Bronchial epithelial cell (primary cell): ENCODE measurements at regions not wholly inside any gene's neighbourhood (a gene's known extent, or its start where the extent isn't known, plus 50 kb on each side); places are given as distances from the start of the nearest gene placed in this dataset.
"Not testable (repeated sequence)": the region's sequence is repeated elsewhere in the genome, so short reads cannot be mapped to it uniquely, and the experiment has no call there.

Experiments
- DNase-seq: peaks from one replicate; pipeline ENCODE4 v3.0.0-alpha.2; 2010; ENCODE audit warnings: low read depth
- FAIRE-seq: peaks from 2 replicates; lab custom pipeline; 2011; peaks lifted over from hg19 to GRCh38; lab: Jason Lieb, UNC
- H3K27me3 ChIP-seq: 2 replicates; pipeline ENCODE4 v1.5.1; 2011; ENCODE audit warnings: low read length; ENCODE audit not compliant: control insufficient read depth, insufficient read depth
- H3K36me3 ChIP-seq: 2 replicates; pipeline ENCODE4 v1.5.1; 2011; ENCODE audit warnings: low read length; ENCODE audit not compliant: control insufficient read depth, insufficient read depth
- H3K4me3 ChIP-seq: 2 replicates; pipeline ENCODE4 v1.5.1; 2011; ENCODE audit warnings: mild to moderate bottlenecking, low read depth, low read length, control low read depth
- TF ChIP-seq, protein P1 (sequence below): IDR thresholded peaks from 2 replicates; pipeline ENCODE4 v1.5.1; 2011; ENCODE audit warnings: mild to moderate bottlenecking, moderate library complexity, low read length, control low read depth, inconsistent platforms; ENCODE audit not compliant: insufficient read depth, severe bottlenecking

DNA sequence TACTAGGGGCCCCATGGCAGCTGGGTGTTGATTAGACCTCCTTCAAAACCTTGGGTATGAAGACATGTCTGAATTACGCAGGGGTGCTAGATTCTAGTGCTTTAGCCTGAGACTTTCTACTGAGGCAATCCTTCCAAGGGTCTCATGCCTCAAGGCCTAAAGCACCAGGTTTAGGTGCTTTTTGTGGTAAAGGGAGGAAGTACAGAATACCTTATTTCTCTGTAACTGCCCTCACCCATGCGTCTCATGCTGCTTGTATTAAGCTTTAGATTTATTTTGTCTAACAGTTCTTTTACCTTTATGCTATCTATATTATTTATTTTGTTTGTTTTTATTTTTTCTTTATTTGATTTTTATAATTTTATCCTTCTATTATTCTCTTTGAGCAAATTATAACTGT lies 190.2 kb upstream of the GK2 start:
- no peak for FAIRE-seq
- TF ChIP-seq, protein P1, sequence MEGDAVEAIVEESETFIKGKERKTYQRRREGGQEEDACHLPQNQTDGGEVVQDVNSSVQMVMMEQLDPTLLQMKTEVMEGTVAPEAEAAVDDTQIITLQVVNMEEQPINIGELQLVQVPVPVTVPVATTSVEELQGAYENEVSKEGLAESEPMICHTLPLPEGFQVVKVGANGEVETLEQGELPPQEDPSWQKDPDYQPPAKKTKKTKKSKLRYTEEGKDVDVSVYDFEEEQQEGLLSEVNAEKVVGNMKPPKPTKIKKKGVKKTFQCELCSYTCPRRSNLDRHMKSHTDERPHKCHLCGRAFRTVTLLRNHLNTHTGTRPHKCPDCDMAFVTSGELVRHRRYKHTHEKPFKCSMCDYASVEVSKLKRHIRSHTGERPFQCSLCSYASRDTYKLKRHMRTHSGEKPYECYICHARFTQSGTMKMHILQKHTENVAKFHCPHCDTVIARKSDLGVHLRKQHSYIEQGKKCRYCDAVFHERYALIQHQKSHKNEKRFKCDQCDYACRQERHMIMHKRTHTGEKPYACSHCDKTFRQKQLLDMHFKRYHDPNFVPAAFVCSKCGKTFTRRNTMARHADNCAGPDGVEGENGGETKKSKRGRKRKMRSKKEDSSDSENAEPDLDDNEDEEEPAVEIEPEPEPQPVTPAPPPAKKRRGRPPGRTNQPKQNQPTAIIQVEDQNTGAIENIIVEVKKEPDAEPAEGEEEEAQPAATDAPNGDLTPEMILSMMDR, result no peak
- no peak for DNase-seq
- Histone ChIP-seq H3K4me3 (no peak overlapping the region), H3K36me3 (no peaks in the 10 kb centered on the region), H3K27me3 (no peaks in the 10 kb centered on the region)

DNA sequence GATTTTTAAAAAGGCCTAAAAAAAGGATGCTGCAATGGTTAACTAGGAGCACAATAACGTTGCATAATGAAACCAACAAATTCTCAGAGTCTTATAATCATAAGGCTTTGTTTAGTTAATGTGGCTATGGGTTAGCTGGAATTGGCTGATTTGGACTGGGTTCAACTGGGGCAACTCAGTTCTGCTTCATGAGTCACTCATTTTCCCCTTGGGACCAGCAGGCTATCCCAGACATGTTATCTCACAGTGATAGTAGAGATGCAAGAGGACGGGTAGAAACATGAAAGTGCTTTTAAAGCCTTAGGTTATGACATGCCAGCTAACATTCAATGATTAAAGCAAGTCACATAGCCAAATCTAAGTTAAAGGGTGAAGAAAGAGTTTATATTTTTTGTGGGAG lies 189.2 kb upstream of the GK2 start:
- Histone ChIP-seq H3K36me3 (no peaks in the 10 kb centered on the region), H3K27me3 (no peaks in the 10 kb centered on the region), H3K4me3 (no peak overlapping the region)
- peak; percentile 95 for DNase-seq
- FAIRE-seq, result no peak
- TF ChIP-seq, protein P1, result no peak

DNA sequence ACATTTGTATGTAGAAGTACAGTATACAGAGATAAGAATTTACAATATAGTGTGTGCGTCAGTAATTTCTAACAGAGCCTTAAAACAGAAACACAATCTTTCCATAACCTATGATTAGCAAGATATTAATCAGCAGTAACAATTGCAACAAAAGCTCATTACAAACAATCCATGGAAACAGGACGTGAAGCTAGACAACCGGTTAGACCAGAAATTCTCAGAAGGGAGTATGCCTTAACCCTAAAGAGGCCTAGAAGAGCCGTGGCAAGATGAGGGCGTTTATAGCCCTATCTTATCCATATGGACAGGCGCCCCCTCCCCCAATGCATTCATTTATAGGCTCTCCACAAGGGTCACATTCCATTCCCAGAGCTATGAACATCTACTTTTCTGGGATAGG lies 184.2 kb upstream of the GK2 start:
- FAIRE-seq, H3K36me3 ChIP-seq, H3K27me3 ChIP-seq, H3K4me3 ChIP-seq: not testable (repeated sequence)
- peak; percentile 69 for DNase-seq

DNA sequence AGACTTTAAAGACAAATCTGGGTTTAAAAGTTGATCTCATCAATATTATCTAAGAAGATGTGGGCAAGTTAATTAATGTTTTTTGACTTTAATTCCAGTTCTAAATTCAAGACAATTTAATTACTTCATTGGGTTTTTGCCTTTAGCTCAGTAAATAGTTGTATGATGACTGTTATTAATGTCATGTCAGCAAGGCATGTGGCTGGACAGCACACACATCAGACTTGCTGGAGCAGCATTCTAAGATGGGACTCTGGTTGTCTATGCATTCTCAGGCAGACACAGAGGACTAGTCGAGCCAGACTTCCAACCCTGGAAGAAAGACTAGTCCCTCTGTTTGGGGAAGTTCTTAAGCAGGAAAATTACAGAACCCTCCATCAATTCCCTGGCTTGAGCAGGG lies 180.7 kb upstream of the GK2 start:
- Histone ChIP-seq H3K4me3 (no peak overlapping the region), H3K27me3 (no peaks in the 10 kb centered on the region), H3K36me3 (no peaks in the 10 kb centered on the region)
- DNase-seq (peak; percentile 55), FAIRE-seq (no peak)
- TF ChIP-seq, protein P1, result no peak

DNA sequence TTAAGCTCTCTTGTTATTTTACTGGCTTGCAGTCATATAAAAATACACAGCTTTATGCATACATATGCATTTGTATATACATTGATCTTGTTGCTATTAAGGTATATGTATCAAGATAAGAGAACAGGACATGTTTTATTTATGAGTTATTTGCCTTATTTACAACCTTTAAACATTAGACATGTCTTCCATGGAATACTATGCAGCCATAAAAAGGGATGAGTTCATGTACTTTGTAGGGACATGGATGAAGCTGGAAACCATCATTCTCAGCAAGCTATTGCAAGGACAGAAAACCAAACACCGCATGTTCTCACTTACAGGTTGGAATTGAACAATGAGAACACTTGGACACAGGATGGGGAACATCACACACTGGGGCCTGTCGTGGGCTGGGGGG lies 179.2 kb upstream of the GK2 start:
- not testable (repeated sequence) for H3K27me3 ChIP-seq, DNase-seq, H3K36me3 ChIP-seq, H3K4me3 ChIP-seq, FAIRE-seq

DNA sequence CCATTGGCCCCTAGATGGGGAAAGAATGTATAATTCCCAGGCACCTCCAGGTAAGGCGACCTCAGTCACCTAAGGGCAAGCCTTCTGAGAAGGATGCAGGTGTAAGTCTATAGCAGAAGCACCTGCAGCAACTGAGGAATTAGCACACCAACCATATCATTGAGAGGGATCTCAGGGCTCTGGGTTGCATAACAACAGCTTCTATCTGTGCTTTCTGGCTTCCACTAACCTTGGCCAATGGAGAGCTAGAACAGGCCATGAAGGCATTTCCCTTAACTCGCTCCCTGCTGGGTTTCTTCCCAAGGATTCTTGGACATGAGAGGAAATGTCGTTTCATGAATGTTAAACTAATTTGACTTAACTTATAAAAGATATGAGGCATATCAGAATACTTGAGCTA lies 177.8 kb upstream of the GK2 start:
- no peak overlapping the region for H3K4me3 ChIP-seq
- TF ChIP-seq, protein P1, result no peak
- DNase-seq (no peak), FAIRE-seq (no peak)
- no peaks in the 10 kb centered on the region for H3K27me3 ChIP-seq
- H3K36me3 ChIP-seq, result no peaks in the 10 kb centered on the region

DNA sequence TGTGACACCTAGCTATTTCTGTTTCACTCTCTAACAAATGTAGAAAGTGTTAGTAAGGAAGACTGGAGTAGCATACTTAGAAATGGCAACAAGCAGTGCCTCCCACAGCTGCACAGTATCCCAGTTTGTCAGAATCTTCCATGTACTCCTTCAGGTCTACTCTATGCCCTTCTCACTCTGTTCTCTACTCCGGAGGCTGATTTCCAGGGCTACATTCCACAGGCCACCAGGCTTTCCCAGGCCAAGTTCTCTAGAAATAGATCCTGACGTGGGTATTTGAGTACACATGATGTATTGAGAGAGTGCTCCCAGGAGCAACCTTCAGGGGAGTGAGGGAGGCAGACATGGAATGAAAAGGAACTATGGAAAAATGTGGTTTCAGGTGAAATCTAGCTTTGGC lies 177.3 kb upstream of the GK2 start:
- no peaks in the 10 kb centered on the region for H3K27me3 ChIP-seq
- no peak for FAIRE-seq
- TF ChIP-seq, protein P1, result no peak

More for the DNA sequence above, 177.3 kb upstream of the GK2 start:
- no peak for DNase-seq
- H3K4me3 ChIP-seq, result no peak overlapping the region
- H3K36me3 ChIP-seq, result no peaks in the 10 kb centered on the region
